Natural killer cell (primary cell): ENCODE measurements at regions not wholly inside any gene's neighbourhood (a gene's known extent, or its start where the extent isn't known, plus 50 kb on each side); places are given as distances from the start of the nearest gene placed in this dataset.

Experiments used
- ATAC-seq, 3 donors: fragments of 150-1000 bp in 2 of 3; fragments of 200-7000 bp in 1 of 3; cut with Tn5 transposase; 1 replicate in 1 of 3; 2 replicates in 2 of 3; pipeline ENCODE4 v1.10.0; 2021; ENCODE audit warnings: mild to moderate bottlenecking in 2 of 3, moderate library complexity in 2 of 3
- DNase-seq, 2 donors: peaks; one replicate each; pipeline versions ENCODE4 v3.0.0 to v3.0.0-alpha.2; 2013 to 2021; ENCODE audit warnings: mixed read lengths in 1 of 2
- H3K27ac ChIP-seq: one replicate; pipeline ENCODE4 v1.5.1; 2013; ENCODE audit warnings: mild to moderate bottlenecking, low read length
- H3K27me3 ChIP-seq: one replicate; pipeline ENCODE4 v1.6.1; 2013; ENCODE audit warnings: low read length; ENCODE audit not compliant: control insufficient read depth, insufficient read depth
- H3K36me3 ChIP-seq: one replicate; pipeline ENCODE4 v1.6.1; 2013; ENCODE audit warnings: low read length; ENCODE audit not compliant: control insufficient read depth, insufficient read depth
- H3K4me1 ChIP-seq: one replicate; pipeline ENCODE4 v1.6.1; 2013; ENCODE audit warnings: low read length; ENCODE audit not compliant: control insufficient read depth, insufficient read depth
- H3K4me3 ChIP-seq: one replicate; pipeline ENCODE4 v1.5.1; 2013; ENCODE audit warnings: low read length
- H3K9me3 ChIP-seq: one replicate; pipeline ENCODE4 v1.6.1; 2013; ENCODE audit warnings: low read length; ENCODE audit not compliant: control insufficient read depth, insufficient read depth
- H3K27ac Mint-ChIP-seq, 2 donors: one replicate each; pipeline ENCODE4 v1.8.0; 2022; ENCODE audit warnings: mild to moderate bottlenecking in 2 of 2, mixed read lengths in 2 of 2, moderate library complexity in 1 of 2
- H3K27me3 Mint-ChIP-seq, 2 donors: one replicate each; pipeline ENCODE4 v1.8.0; 2022; ENCODE audit warnings: low read depth in 2 of 2, mixed read lengths in 2 of 2
- H3K36me3 Mint-ChIP-seq: one replicate; pipeline ENCODE4 v1.8.0; 2022; ENCODE audit warnings: mixed read lengths
- H3K4me1 Mint-ChIP-seq, 2 donors: one replicate each; pipeline ENCODE4 v1.8.0; 2022; ENCODE audit warnings: mixed read lengths in 2 of 2
- H3K4me3 Mint-ChIP-seq: one replicate; pipeline ENCODE4 v1.8.0; 2022; ENCODE audit warnings: mild to moderate bottlenecking, moderate library complexity, mixed read lengths
- H3K9me3 Mint-ChIP-seq, 2 donors: one replicate each; pipeline ENCODE4 v1.8.0; 2022; ENCODE audit warnings: mixed read lengths in 2 of 2
- WGBS: methylation state at CpG from one replicate; pipeline ENCODE4 v1.1.7; 2013; ENCODE audit warnings: missing lambda C conversion rate; ENCODE audit not compliant: insufficient coverage; 5-methylcytosine and 5-hydroxymethylcytosine counted together
- intact Hi-C: fragments of 100-400 bp; cut with micrococcal nuclease; formaldehyde crosslinking; loops from one replicate; pipeline ENCODE4 v1.14.2; 2022
- TF ChIP-seq, protein P1 (sequence below): fragments of 200-600 bp; IDR thresholded peaks from one replicate; pipeline ENCODE4 v1.8.0; 2022; ENCODE audit warnings: antibody characterized with exemption

DNA sequence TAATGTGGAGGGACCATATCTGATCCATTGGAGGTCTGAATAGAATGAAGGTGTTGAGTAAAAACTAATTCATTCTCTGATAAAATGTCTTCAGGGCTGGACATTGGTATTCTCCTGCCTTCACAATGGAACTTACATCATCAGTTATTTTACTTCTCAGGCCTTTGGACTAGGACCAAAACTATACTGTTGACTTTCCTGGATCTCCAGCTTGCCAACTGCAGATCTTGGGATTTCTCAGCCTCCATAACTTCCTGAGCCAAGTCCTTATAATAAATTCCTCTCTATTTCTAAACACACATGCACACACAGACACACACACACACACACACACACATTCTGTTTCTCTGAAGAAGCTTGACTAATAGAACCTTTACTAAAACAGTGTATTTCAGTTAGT, 1858.6 kb upstream of the ADGRL3 start:
- Mint-ChIP-seq H3K27me3 (no peaks in the 10 kb centered on the region), H3K4me3 (no peak overlapping the region), H3K9me3 (peaks cover 17% of the 10 kb centered on the region in 2 donors), H3K4me1 (no peaks in the 10 kb centered on the region), H3K27ac (no peak overlapping the region), H3K36me3 (no peaks in the 10 kb centered on the region)
- Histone ChIP-seq H3K36me3 (no peaks in the 10 kb centered on the region), H3K27me3 (no peaks in the 10 kb centered on the region), H3K27ac (no peak overlapping the region), H3K4me3 (no peak overlapping the region), H3K9me3 (no peaks in the 10 kb centered on the region), H3K4me1 (no peaks in the 10 kb centered on the region)
- no peak for DNase-seq
- intact Hi-C loops: no loop called here
- ATAC-seq: no peak
- TF ChIP-seq, protein P1, sequence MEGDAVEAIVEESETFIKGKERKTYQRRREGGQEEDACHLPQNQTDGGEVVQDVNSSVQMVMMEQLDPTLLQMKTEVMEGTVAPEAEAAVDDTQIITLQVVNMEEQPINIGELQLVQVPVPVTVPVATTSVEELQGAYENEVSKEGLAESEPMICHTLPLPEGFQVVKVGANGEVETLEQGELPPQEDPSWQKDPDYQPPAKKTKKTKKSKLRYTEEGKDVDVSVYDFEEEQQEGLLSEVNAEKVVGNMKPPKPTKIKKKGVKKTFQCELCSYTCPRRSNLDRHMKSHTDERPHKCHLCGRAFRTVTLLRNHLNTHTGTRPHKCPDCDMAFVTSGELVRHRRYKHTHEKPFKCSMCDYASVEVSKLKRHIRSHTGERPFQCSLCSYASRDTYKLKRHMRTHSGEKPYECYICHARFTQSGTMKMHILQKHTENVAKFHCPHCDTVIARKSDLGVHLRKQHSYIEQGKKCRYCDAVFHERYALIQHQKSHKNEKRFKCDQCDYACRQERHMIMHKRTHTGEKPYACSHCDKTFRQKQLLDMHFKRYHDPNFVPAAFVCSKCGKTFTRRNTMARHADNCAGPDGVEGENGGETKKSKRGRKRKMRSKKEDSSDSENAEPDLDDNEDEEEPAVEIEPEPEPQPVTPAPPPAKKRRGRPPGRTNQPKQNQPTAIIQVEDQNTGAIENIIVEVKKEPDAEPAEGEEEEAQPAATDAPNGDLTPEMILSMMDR: no peak

DNA sequence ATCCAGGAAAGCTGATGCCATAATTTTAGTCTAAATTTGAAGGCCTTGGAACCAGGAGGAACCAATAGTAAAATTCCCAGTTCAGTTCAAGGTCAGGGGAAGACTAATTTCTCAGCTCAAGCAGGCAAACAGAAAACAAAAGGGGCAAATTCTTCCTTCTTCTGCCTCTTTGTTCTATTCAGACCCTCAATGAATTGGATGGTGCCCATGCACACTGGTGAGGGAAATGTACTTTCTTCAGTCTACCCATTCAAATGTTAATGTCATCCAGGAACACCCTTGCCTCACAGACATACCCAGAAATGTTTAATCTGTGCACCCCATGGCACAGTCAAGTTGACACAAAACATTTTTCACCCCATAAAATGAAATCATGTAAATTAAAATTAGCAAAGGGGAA, 1851.2 kb upstream of the ADGRL3 start:
- H3K4me1 ChIP-seq: no peaks in the 10 kb centered on the region
- H3K4me3 ChIP-seq: no peak overlapping the region
- ATAC-seq (no peak), DNase-seq (no peak)
- intact Hi-C loops: no loop called here
- TF ChIP-seq, protein P1: no peak
- no peaks in the 10 kb centered on the region for H3K36me3 Mint-ChIP-seq
- peaks cover under 1% of the 10 kb centered on the region for H3K9me3 ChIP-seq
- H3K4me3 Mint-ChIP-seq: no peak overlapping the region
- peaks cover 9 to 12% of the 10 kb centered on the region in 2 donors for H3K9me3 Mint-ChIP-seq
- no peaks in the 10 kb centered on the region for H3K4me1 Mint-ChIP-seq
- H3K27ac Mint-ChIP-seq: no peak overlapping the region
- no peaks in the 10 kb centered on the region for H3K36me3 ChIP-seq
- H3K27ac ChIP-seq: no peak overlapping the region
- no peaks in the 10 kb centered on the region for H3K27me3 Mint-ChIP-seq
- no peaks in the 10 kb centered on the region for H3K27me3 ChIP-seq

DNA sequence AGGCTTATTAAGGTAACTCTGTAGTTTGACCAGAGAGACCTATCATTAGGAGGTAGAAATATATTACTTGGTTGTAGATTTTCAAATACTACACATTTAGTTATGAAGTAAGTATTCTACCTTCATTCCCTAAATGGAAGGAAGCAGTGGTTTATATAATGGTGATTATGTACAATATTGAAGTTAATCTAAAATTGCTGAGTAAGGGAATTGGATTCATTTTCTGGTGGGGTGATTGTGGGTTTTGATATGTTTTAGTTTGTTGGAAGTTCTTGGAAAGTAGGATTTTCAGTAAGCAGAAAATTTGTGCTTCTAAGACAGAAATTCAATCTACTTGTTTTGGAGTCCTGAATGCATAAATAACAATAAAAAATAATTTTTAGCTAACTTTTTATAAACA, 1830.9 kb upstream of the ADGRL3 start:
- H3K27me3 ChIP-seq: no peaks in the 10 kb centered on the region
- H3K4me1 Mint-ChIP-seq: no peaks in the 10 kb centered on the region
- DNase-seq: no peak
- H3K27me3 Mint-ChIP-seq: no peaks in the 10 kb centered on the region
- no peak for ATAC-seq
- H3K36me3 Mint-ChIP-seq: no peaks in the 10 kb centered on the region
- no peak overlapping the region for H3K4me3 Mint-ChIP-seq
- H3K9me3 ChIP-seq: no peaks in the 10 kb centered on the region
- TF ChIP-seq, protein P1: no peak
- no peak overlapping the region for H3K4me3 ChIP-seq
- no peaks in the 10 kb centered on the region for H3K36me3 ChIP-seq
- intact Hi-C loops: no loop called here
- H3K4me1 ChIP-seq: no peaks in the 10 kb centered on the region
- no peak overlapping the region for H3K27ac Mint-ChIP-seq
- no peak overlapping the region for H3K27ac ChIP-seq
- H3K9me3 Mint-ChIP-seq: peaks cover 5 to 12% of the 10 kb centered on the region in 2 donors

DNA sequence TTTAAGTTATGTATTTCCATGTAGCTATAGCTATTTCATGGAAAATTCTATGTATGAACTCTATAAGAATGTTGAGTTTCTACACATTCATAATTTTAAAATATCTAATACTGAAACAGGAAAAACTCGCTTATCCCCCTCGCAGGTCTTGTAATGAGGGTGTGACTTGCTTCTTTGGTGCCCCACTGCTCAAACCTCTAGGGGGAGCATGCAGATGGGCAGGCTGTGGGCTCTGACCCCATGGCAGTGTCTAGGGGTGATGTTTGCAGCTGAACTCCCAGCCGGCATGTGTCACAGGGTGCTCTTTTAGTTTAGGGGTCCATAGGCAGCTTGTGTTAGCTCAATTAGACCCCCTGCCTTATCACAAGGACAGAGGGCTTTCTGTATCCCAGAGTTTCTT, 1825.7 kb upstream of the ADGRL3 start:
- Mint-ChIP-seq H3K27me3 (no peaks in the 10 kb centered on the region), H3K4me3 (no peak overlapping the region), H3K4me1 (no peaks in the 10 kb centered on the region), H3K36me3 (no peaks in the 10 kb centered on the region), H3K27ac (no peak overlapping the region), H3K9me3 (peaks cover 2 to 10% of the 10 kb centered on the region in 2 donors)
- H3K27me3 ChIP-seq: no peaks in the 10 kb centered on the region
- no peaks in the 10 kb centered on the region for H3K36me3 ChIP-seq
- TF ChIP-seq, protein P1: no peak
- no peak overlapping the region for H3K27ac ChIP-seq
- no peak for ATAC-seq
- intact Hi-C loops: no loop called here
- H3K4me1 ChIP-seq: no peaks in the 10 kb centered on the region
- WGBS: 66% methylated on average over 3 of the region's 3 CpGs
- DNase-seq: no peak
- H3K9me3 ChIP-seq: peaks cover 22% of the 10 kb centered on the region
- H3K4me3 ChIP-seq: no peak overlapping the region
